ENCODE measurements at regions not wholly inside any gene's neighbourhood (a gene's known extent, or its start where the extent isn't known, plus 50 kb on each side); places are given as distances from the start of the nearest gene placed in this dataset.

DNA sequence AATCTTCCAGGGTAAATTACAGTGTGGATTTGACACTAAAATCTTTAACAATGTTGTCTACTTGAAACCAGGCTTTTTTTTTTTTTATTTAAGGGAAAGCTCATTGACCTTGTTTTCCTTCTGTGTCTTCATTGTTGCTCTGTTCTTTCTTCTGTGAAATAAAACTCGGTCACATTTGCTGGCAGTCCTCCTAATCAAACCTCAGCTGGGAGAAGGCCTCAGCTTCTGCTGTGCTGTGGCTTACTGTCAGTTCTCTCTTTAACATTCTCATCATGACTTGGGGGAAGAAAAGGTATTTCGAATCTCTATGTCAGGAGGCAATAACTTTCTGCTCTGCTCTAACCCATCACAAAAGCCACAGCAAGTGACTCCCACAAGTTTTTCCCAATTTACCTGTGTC is 268.9 kb downstream of the ZNF608 start:
- no peak overlapping the region for H3K9ac ChIP-seq (ENCODE audit: insufficient read depth, low read depth, low read length)
- no peaks in the 10 kb centered on the region for H3K79me2 ChIP-seq (ENCODE audit: insufficient read depth, low read length)
- no peaks in the 10 kb centered on the region for H3K9me3 ChIP-seq (ENCODE audit: low read length)
- H3K4me2 ChIP-seq (ENCODE audit: low read depth, low read length) = no peak overlapping the region
- ATAC-seq (no peak), FAIRE-seq (no peak), DNase-seq (ENCODE audit: low spot score) (no peak)
- CTCF ChIA-PET (ENCODE audit: low intra/inter-chr PET ratio, low total read pairs) = no interaction called here
- POLR2A ChIA-PET = no interaction called here
- H3K4me3 ChIP-seq (replicated peaks in 1 of 3; ENCODE audit: insufficient read depth in 1 of 3, low read depth in 2 of 3, low read length in 3 of 3) = no peak overlapping the region
- H3K4me1 ChIP-seq (ENCODE audit: insufficient read depth, low read length) = peaks cover 19% of the 10 kb centered on the region
- TF ChIP-seq PPARG (CRISPR knock-in tag; conservative IDR thresholded peaks at IDR 0.05) = no peak
- in situ Hi-C loops (cut with HindIII; ENCODE audit: extremely low pct_ligation_motif_present, low pct_unique_long_range_greater_than_20kb) (no loop called here), intact Hi-C loops (cut with micrococcal nuclease; ENCODE audit: unreplicated experiment) (no loop called here)
- no peak overlapping the region for H3K27ac ChIP-seq (ENCODE audit: extremely low read length, insufficient read depth, low read length)
- WGBS (ENCODE audit: low lambda C conversion rate) = 18% methylated on average over 2 of the region's 2 CpGs
- H3K27me3 ChIP-seq (ENCODE audit: control insufficient read depth in 1 of 2, insufficient read depth in 2 of 2, low read length in 2 of 2) = no peaks in the 10 kb centered on the region
- no peaks in the 10 kb centered on the region for H4K20me1 ChIP-seq (ENCODE audit: insufficient read depth, low read length)
- H2AFZ ChIP-seq (ENCODE audit: low read length) = no peak overlapping the region
- no peaks in the 10 kb centered on the region for H3K36me3 ChIP-seq (replicated peaks in 1 of 2; ENCODE audit: control insufficient read depth in 1 of 2, insufficient read depth in 2 of 2, low read length in 2 of 2)
- no TSS peak for BruUV-seq (replicated peaks)

DNA sequence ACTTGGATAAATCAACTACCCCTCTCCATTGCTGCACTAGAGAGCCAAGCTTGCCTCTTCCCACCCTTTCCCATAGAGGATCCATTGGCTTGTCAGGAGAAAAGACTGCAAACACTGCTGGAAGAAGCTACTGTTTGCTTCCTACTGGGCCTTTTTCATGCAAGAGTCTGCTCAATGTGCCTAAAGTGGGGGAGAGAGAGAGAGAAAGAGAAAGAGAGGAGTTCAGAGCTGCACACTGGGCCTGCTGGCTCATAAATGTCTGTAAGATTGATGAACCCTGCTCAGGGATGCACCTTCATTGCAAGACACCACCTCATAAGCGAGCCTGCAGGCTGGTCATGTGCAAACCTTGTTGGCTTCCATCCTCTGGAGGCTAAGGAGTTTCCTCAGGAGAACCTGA is 269.4 kb downstream of the ZNF608 start:
- ATAC-seq = no peak
- in situ Hi-C loops (cut with HindIII; ENCODE audit: extremely low pct_ligation_motif_present, low pct_unique_long_range_greater_than_20kb) = no loop called here

More for the DNA sequence above, 269.4 kb downstream of the ZNF608 start:
- Histone ChIP-seq H3K9me3 (ENCODE audit: low read length) (no peaks in the 10 kb centered on the region), H3K4me3 (replicated peaks in 1 of 3; ENCODE audit: insufficient read depth in 1 of 3, low read depth in 2 of 3, low read length in 3 of 3) (no peak overlapping the region), H3K4me2 (ENCODE audit: low read depth, low read length) (no peak overlapping the region), H3K79me2 (ENCODE audit: insufficient read depth, low read length) (no peaks in the 10 kb centered on the region), H3K27ac (ENCODE audit: extremely low read length, insufficient read depth, low read length) (no peak overlapping the region), H4K20me1 (ENCODE audit: insufficient read depth, low read length) (no peaks in the 10 kb centered on the region), H2AFZ (ENCODE audit: low read length) (no peak overlapping the region), H3K4me1 (ENCODE audit: insufficient read depth, low read length) (peaks cover 19% of the 10 kb centered on the region), H3K36me3 (replicated peaks in 1 of 2; ENCODE audit: control insufficient read depth in 1 of 2, insufficient read depth in 2 of 2, low read length in 2 of 2) (no peaks in the 10 kb centered on the region), H3K9ac (ENCODE audit: insufficient read depth, low read depth, low read length) (no peak overlapping the region), H3K27me3 (ENCODE audit: control insufficient read depth in 1 of 2, insufficient read depth in 2 of 2, low read length in 2 of 2) (no peaks in the 10 kb centered on the region)
- WGBS (ENCODE audit: low lambda C conversion rate) = 14% methylated on average over 1 of the region's 1 CpG
- intact Hi-C loops (cut with micrococcal nuclease; ENCODE audit: unreplicated experiment) = no loop called here
- BruUV-seq (replicated peaks) = no TSS peak
- FAIRE-seq = no peak
- DNase-seq (ENCODE audit: low spot score) = no peak
- TF ChIP-seq ZNF720 (CRISPR knock-in tag; IDR thresholded peaks at IDR 0.05) = no peak
- TF ChIP-seq, protein P1, sequence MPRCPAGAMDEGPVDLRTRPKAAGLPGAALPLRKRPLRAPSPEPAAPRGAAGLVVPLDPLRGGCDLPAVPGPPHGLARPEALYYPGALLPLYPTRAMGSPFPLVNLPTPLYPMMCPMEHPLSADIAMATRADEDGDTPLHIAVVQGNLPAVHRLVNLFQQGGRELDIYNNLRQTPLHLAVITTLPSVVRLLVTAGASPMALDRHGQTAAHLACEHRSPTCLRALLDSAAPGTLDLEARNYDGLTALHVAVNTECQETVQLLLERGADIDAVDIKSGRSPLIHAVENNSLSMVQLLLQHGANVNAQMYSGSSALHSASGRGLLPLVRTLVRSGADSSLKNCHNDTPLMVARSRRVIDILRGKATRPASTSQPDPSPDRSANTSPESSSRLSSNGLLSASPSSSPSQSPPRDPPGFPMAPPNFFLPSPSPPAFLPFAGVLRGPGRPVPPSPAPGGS (CRISPR knock-in tag; IDR thresholded peaks at IDR 0.05) = no peak
- no peak for TF ChIP-seq SP5 (CRISPR knock-in tag; IDR thresholded peaks at IDR 0.05; ENCODE audit: borderline replicate concordance, low read depth)
- TF ChIP-seq KLF9 (CRISPR knock-in tag; IDR thresholded peaks at IDR 0.05; ENCODE audit: low read depth) = no peak
- no peak for TF ChIP-seq ZNF460 (CRISPR knock-in tag; IDR thresholded peaks at IDR 0.05; ENCODE audit: borderline replicate concordance)
- no peak for TF ChIP-seq ZBTB44 (CRISPR knock-in tag; IDR thresholded peaks at IDR 0.05)
- TF ChIP-seq POGZ (CRISPR knock-in tag; IDR thresholded peaks at IDR 0.05) = no peak
- no peak for TF ChIP-seq EP300 (IDR thresholded peaks at IDR 0.05; ENCODE audit: low read depth in 2 of 2, low read length in 2 of 2)
- TF ChIP-seq EP300 (CRISPR knock-in tag; IDR thresholded peaks at IDR 0.05; ENCODE audit: borderline replicate concordance) = no peak
- no peak for TF ChIP-seq ZNF616 (CRISPR knock-in tag; IDR thresholded peaks at IDR 0.05; ENCODE audit: low read depth)
- no peak for TF ChIP-seq ZNF678 (CRISPR knock-in tag; IDR thresholded peaks at IDR 0.05)
- no peak for TF ChIP-seq NFRKB (IDR thresholded peaks at IDR 0.05)
- no peak for TF ChIP-seq CEBPB (IDR thresholded peaks at IDR 0.05; ENCODE audit: borderline replicate concordance, low read depth, low read length)
- no peak for TF ChIP-seq MAFG (CRISPR knock-in tag; IDR thresholded peaks at IDR 0.05)
- no peak for TF ChIP-seq RNF2 (conservative IDR thresholded peaks at IDR 0.05; ENCODE audit: low read depth)
- no peak for TF ChIP-seq ZFP82 (CRISPR knock-in tag; IDR thresholded peaks at IDR 0.05; ENCODE audit: borderline replicate concordance)
- ChIA-PET POLR2A (no interaction called here), CTCF (ENCODE audit: low intra/inter-chr PET ratio, low total read pairs) (no interaction called here)
